ENCODE measurements at regions not wholly inside any gene's neighbourhood (a gene's known extent, or its start where the extent isn't known, plus 50 kb on each side); places are given as distances from the start of the nearest gene placed in this dataset.

GRCh38 chr5:103981592-103981991, 419.0 kb upstream of the NUDT12 start:
- TF ChIP-seq CTCF (IDR thresholded peaks at IDR 0.05) (no peak), EZH2 (IDR thresholded peaks at IDR 0.05; ENCODE audit: borderline replicate concordance, insufficient read depth, low read depth, low read length, poor library complexity, severe bottlenecking) (no peak)
